Kidney (tissue), 13 donors: ENCODE measurements at regions not wholly inside any gene's neighbourhood (a gene's known extent, or its start where the extent isn't known, plus 50 kb on each side); places are given as distances from the start of the nearest gene placed in this dataset.

Experiments
- DNase-seq, 5 donors: peaks; one replicate each; pipeline ENCODE4 v3.0.0-alpha.2; 2013 to 2020
- FAIRE-seq: peaks from 2 replicates; lab custom pipeline; 2012; peaks lifted over from hg19 to GRCh38; lab: Jason Lieb, UNC
- H3K27ac ChIP-seq, 2 donors: one replicate each; pipeline ENCODE4 v1.7.0; 2013; ENCODE audit warnings: low read depth in 2 of 2, low read length in 2 of 2, inconsistent platforms in 1 of 2
- H3K27me3 ChIP-seq: one replicate; pipeline ENCODE4 v1.7.1; 2013; ENCODE audit warnings: low read length, inconsistent platforms; ENCODE audit not compliant: control insufficient read depth, insufficient read depth
- H3K36me3 ChIP-seq, 3 donors: one replicate each; pipeline versions ENCODE4 v1.7.0 to v1.7.1; 2013; ENCODE audit warnings: low read length in 3 of 3, control low read depth in 1 of 3, inconsistent platforms in 1 of 3; ENCODE audit not compliant: insufficient read depth in 3 of 3, control insufficient read depth in 2 of 3
- H3K4me1 ChIP-seq, 3 donors: one replicate each; pipeline versions ENCODE4 v1.7.0 to v1.7.1; 2013; ENCODE audit warnings: low read length in 3 of 3, inconsistent platforms in 1 of 3, low read depth in 1 of 3; ENCODE audit not compliant: control insufficient read depth in 2 of 3, insufficient read depth in 2 of 3
- H3K4me3 ChIP-seq, 3 donors: one replicate each; pipeline versions ENCODE4 v1.7.0 to v1.8.1; 2013; ENCODE audit warnings: low read length in 3 of 3, control low read depth in 1 of 3, inconsistent platforms in 1 of 3
- H3K9ac ChIP-seq, 3 donors: one replicate each; pipeline versions ENCODE4 v1.7.0 to v1.7.1; 2013; ENCODE audit warnings: low read length in 3 of 3, control low read depth in 1 of 3, inconsistent platforms in 1 of 3
- H3K9me3 ChIP-seq, 3 donors: one replicate each; pipeline versions ENCODE4 v1.7.0 to v1.7.1; 2013; ENCODE audit warnings: low read length in 3 of 3, control low read depth in 1 of 3, inconsistent platforms in 1 of 3; ENCODE audit not compliant: control insufficient read depth in 2 of 3, insufficient read depth in 1 of 3
- intact Hi-C: fragments of 100-400 bp; cut with DNase I; formaldehyde crosslinking; loops from one replicate; pipeline ENCODE4 v1.11.1; 2022
- TF ChIP-seq, protein P1 (sequence below): IDR thresholded peaks from 3 replicates; pipeline ENCODE4 v1.5.1; 2012; ENCODE audit warnings: mild to moderate bottlenecking, moderate library complexity, borderline replicate concordance; ENCODE audit not compliant: insufficient read depth; ENCODE audit errors: extremely low read depth
- donor health status: control.
- donor health status: control.
- donor health status: control.
- donor health status: control.
- donor health status: control.
- donor health status: DM: yes; HTN: yes; CAD: no.
- donor health status: Normal renal cell carcinoma (clear cell type).

DNA sequence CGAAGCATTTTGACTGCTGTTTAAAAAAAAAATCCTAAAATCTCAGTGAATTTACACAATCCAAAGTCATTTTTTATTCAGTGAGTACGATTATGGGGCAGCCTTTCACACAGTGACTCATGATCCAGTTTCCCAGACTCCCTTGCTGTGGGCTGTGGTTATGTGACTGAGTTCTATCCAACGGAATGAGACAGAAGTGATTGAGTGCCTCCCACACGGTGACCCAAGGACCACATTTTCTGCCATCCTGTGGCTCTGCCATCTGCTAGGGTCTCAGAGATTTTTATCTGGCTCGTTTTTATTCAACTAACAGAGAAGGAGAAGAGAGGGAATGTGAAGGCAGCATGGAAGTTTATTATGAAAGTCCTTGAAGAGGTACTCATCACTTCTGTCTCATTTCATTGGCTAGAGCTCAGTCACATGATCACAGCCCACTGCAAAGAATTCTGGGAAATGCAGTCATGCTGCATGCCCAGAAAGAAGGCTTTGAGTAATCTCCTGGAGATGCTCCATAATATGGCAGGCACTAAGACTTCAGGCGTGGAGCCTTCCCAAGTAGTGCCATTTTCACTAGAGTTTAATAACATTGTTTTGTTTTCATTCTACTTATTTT is 999.4 kb downstream of the UQCRFS1 start:
- intact Hi-C loops: no loop called here
- H3K36me3 ChIP-seq: no peaks in the 10 kb centered on the region
- no peak overlapping the region for H3K9ac ChIP-seq
- H3K9me3 ChIP-seq: no peaks in the 10 kb centered on the region
- DNase-seq: no peak
- TF ChIP-seq, protein P1, sequence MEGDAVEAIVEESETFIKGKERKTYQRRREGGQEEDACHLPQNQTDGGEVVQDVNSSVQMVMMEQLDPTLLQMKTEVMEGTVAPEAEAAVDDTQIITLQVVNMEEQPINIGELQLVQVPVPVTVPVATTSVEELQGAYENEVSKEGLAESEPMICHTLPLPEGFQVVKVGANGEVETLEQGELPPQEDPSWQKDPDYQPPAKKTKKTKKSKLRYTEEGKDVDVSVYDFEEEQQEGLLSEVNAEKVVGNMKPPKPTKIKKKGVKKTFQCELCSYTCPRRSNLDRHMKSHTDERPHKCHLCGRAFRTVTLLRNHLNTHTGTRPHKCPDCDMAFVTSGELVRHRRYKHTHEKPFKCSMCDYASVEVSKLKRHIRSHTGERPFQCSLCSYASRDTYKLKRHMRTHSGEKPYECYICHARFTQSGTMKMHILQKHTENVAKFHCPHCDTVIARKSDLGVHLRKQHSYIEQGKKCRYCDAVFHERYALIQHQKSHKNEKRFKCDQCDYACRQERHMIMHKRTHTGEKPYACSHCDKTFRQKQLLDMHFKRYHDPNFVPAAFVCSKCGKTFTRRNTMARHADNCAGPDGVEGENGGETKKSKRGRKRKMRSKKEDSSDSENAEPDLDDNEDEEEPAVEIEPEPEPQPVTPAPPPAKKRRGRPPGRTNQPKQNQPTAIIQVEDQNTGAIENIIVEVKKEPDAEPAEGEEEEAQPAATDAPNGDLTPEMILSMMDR: no peak
- no peak overlapping the region for H3K27ac ChIP-seq
- no peak overlapping the region for H3K4me3 ChIP-seq
- no peak for FAIRE-seq
- H3K27me3 ChIP-seq: no peaks in the 10 kb centered on the region
- no peaks in the 10 kb centered on the region for H3K4me1 ChIP-seq

DNA sequence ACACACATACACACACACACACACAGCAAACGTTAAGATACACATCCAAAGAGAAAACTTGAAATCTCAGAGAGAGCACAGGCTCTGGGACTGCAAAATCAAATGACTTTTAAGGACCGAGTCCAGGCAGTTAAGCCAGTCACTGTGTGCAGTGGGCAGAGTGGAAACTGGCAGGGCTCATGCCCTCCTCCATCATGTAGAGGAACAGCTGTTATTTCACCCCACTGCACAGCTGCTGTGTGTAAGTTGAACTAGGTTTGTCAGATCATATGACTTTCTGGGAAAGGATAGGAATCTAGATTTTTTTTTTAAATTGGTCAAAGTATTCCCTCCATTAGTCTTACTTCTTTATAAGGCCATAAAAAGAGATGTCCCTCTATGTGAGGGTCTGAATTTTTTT is 1002.1 kb downstream of the UQCRFS1 start:
- TF ChIP-seq, protein P1: no peak
- no peak for FAIRE-seq
- H3K4me1 ChIP-seq: no peaks in the 10 kb centered on the region
- no peak overlapping the region for H3K9ac ChIP-seq
- intact Hi-C loops: no loop called here
- no peak overlapping the region for H3K27ac ChIP-seq
- no peak overlapping the region for H3K4me3 ChIP-seq
- no peaks in the 10 kb centered on the region for H3K27me3 ChIP-seq
- no peaks in the 10 kb centered on the region for H3K36me3 ChIP-seq
- peak in 2 of 5 donors; percentile 15 to 23 for DNase-seq
- no peaks in the 10 kb centered on the region for H3K9me3 ChIP-seq

DNA sequence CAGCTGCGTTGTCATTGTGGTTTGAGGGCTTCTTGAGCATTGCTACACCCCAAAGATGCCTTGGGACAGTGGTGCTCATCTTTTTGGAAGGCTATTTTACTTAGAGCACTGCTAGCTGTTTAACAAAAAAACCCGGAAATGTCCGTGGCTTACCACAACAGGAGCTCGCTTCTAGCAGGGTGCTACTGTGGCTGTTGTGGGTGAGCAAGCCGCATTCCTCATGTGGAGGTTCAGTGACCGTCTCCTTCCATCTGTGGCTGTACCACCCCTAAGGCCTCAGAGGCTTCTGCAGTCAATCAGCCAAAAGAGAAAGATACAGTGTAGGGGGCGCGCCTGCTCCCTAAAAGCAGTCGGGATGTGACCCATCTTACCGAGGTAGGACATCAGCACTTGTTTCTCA is 1004.2 kb downstream of the UQCRFS1 start:
- FAIRE-seq: no peak
- H3K4me3 ChIP-seq: no peak overlapping the region
- H3K27me3 ChIP-seq: no peaks in the 10 kb centered on the region
- no peaks in the 10 kb centered on the region for H3K4me1 ChIP-seq
- no peaks in the 10 kb centered on the region for H3K9me3 ChIP-seq
- no peak overlapping the region for H3K9ac ChIP-seq
- intact Hi-C loops: no loop called here
- H3K36me3 ChIP-seq: no peaks in the 10 kb centered on the region
- H3K27ac ChIP-seq: no peak overlapping the region
- no peak for DNase-seq
- TF ChIP-seq, protein P1: no peak

DNA sequence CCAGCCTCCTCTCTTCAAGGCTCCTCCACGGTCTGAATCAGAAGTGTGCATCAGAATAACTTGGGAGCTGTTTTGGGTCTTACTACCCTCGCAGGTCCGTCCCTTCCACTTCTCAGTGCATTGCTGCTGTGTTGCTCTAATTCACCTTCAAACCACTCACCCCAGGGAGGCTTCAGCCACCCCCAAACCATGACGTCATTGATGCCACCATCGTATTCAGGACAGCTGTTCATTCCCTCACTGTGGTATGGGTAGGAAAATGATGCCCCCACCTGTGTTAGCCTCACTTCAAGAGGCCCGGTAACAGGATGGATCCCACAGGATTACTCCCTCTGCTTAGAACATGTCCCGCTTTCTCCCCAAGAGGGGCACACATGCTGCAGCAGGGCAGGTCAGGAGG is 1005.7 kb downstream of the UQCRFS1 start:
- Histone ChIP-seq H3K4me3 (no peak overlapping the region), H3K36me3 (no peaks in the 10 kb centered on the region), H3K9me3 (no peaks in the 10 kb centered on the region), H3K4me1 (no peaks in the 10 kb centered on the region), H3K27me3 (no peaks in the 10 kb centered on the region), H3K9ac (no peak overlapping the region), H3K27ac (no peak overlapping the region)
- intact Hi-C loops: no loop called here
- TF ChIP-seq, protein P1: no peak
- FAIRE-seq (no peak), DNase-seq (no peak)
